ENCODE measurements at regions not wholly inside any gene's neighbourhood (a gene's known extent, or its start where the extent isn't known, plus 50 kb on each side); places are given as distances from the start of the nearest gene placed in this dataset.

DNA sequence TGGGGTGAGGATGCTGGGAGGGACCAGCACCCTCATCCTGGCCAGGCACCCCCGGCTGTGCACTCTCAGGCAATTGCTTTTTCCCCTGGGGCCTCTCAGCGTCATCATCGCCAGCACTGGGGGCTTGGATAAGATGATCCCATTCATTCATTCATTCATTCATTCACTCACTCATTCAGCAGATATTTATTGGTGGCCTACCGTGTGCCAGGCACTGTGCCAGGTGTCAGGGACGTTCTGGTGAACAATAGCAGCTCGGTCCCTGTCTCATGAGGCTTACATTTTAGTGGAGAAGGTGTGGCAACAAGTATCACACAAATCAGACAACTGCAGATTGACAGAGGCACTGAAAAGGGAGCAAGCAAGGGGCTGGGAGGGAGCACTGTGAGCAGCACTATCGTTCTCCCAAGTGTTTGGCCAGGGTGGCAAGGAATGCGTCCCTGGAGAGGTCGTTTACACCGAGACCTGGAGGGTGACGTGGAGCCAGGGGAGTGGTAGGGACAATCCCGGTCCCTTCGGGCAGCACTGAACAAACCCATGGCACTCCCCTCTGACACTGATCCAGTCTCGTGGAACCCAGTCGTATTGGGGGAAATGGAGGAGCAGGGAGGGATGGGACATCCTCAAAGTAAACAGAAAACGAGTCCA, 124.1 kb downstream of the PAPOLA start:
- no peaks in the 10 kb centered on the region for H3K4me1 Mint-ChIP-seq (ENCODE audit: low read depth)

DNA sequence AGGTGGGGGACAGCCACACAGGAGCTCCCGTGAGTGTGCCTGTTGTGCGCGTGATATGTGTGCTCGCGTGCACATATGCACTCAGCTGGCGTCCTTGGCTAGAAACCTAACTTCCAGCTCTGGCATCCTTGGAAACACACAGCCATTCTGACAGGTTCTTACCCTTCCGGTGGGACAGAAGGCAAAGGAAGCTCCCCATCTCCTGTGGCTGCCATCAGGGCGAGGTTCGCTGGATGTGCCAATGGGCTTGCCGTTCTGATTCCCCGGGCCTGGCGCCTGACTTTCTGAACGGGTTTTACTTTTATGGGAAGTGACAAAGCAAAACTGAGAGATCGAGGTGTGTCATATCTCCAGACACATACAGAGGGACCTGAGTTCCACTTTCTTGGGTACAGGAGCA, 124.7 kb downstream of the PAPOLA start:
- no peaks in the 10 kb centered on the region for H3K4me1 Mint-ChIP-seq (ENCODE audit: low read depth)
- intact Hi-C loops (cut with micrococcal nuclease): no loop called here
- H3K9me3 Mint-ChIP-seq: no peaks in the 10 kb centered on the region
- ChIA-PET CTCF (no interaction called here), POLR2A (no interaction called here)
- DNase-seq (peak; percentile 8), ATAC-seq (peak; percentile 39)
- no peaks in the 10 kb centered on the region for H3K36me3 Mint-ChIP-seq (ENCODE audit: low read depth)
- TF ChIP-seq, protein P1, sequence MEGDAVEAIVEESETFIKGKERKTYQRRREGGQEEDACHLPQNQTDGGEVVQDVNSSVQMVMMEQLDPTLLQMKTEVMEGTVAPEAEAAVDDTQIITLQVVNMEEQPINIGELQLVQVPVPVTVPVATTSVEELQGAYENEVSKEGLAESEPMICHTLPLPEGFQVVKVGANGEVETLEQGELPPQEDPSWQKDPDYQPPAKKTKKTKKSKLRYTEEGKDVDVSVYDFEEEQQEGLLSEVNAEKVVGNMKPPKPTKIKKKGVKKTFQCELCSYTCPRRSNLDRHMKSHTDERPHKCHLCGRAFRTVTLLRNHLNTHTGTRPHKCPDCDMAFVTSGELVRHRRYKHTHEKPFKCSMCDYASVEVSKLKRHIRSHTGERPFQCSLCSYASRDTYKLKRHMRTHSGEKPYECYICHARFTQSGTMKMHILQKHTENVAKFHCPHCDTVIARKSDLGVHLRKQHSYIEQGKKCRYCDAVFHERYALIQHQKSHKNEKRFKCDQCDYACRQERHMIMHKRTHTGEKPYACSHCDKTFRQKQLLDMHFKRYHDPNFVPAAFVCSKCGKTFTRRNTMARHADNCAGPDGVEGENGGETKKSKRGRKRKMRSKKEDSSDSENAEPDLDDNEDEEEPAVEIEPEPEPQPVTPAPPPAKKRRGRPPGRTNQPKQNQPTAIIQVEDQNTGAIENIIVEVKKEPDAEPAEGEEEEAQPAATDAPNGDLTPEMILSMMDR (IDR thresholded peaks at IDR 0.05): no peak
- no peak overlapping the region for H3K4me3 Mint-ChIP-seq
- peaks cover 3% of the 10 kb centered on the region for H3K27me3 Mint-ChIP-seq
- H3K27ac Mint-ChIP-seq: no peak overlapping the region

More for the DNA sequence above, 124.1 kb downstream of the PAPOLA start:
- ChIA-PET POLR2A (interaction anchor here (0.6 kb wide), 1 partner anchor 115 kb away, joined by 3 read pairs; no protein-coding TSS in a partner anchor), CTCF (no interaction called here)
- TF ChIP-seq, protein P1 (IDR thresholded peaks at IDR 0.05): no peak
- DNase-seq (no peak), ATAC-seq (no peak)
- H3K27me3 Mint-ChIP-seq: peaks cover 3% of the 10 kb centered on the region
- intact Hi-C loops (cut with micrococcal nuclease): no loop called here
- H3K4me3 Mint-ChIP-seq: no peak overlapping the region
- H3K27ac Mint-ChIP-seq: no peak overlapping the region
- H3K9me3 Mint-ChIP-seq: no peaks in the 10 kb centered on the region
- H3K36me3 Mint-ChIP-seq (ENCODE audit: low read depth): no peaks in the 10 kb centered on the region

DNA sequence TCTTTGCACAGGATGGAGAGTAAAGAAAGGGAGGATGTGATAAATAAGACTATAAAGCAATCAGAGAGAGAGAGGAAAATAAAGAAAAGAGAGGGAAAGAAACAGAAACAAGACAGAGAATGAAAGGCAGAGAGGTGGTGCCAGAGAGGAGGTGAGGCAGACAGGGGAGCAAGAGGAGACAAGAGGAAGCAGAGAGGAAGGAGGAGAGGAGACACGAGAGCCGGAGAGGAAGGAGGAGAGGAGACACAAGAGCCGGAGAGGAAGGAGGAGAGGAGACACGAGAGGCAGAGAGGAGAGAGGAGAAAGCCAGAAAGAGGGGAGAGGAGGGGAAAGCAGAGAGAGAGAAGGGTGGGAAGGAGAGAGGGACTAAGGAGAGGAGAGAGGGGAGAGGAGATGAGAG, 125.2 kb downstream of the PAPOLA start:
- TF ChIP-seq, protein P1 (IDR thresholded peaks at IDR 0.05): no peak
- intact Hi-C loops (cut with micrococcal nuclease): no loop called here
- Mint-ChIP-seq H3K27ac (no peak overlapping the region), H3K27me3 (peaks cover 3% of the 10 kb centered on the region), H3K4me1 (ENCODE audit: low read depth) (no peaks in the 10 kb centered on the region), H3K4me3 (no peak overlapping the region), H3K9me3 (no peaks in the 10 kb centered on the region), H3K36me3 (ENCODE audit: low read depth) (no peaks in the 10 kb centered on the region)
- ATAC-seq (peak; percentile 30), DNase-seq (no peak)
- ChIA-PET POLR2A (no interaction called here), CTCF (no interaction called here)

DNA sequence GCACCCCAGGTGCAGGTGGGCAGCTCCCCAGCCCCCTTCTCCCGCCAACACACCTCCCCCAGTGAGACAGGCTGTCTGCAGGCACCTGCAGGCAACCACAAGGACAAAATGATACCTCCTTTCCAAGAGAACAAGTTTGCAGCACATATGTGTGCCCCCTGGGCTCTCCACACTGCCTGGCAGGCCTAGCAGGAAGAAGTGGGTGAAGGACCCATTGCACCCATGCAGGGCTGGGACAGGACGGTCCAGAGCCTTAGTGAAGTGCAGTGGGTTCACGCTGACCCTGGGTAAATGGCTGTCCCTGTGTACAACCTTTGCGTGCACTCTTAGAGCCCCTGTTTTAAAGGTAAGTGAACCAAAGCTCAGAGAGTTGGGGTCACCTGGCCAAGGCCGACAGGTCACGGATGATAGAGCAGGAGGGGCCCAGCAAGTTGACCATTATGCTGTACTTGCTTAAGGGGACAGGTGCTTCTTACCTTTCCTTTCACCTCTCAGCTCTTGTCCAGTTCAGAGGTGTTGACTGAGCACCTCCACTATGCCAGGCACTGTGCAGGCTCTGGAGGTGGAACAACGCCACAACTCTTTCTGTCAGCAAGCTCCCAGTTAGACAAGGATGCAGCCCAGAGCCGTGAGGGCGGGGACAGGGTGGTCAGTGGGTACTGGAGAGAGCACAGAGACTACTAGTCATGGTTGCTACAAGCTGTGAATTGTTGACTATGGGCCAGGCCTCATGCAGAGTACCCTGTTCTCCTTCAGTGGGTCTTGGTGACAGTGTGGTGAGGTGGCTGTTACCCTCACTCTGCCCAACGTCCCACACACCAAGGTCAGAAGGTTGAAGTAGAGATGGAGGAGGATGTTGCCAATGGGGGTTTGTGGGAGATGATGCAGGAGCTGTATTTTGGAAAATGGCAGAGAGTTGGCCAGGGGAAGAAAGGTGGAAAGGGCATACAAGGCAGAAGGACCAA, 125.9 kb downstream of the PAPOLA start:
- H3K27me3 Mint-ChIP-seq: peaks cover 3% of the 10 kb centered on the region
- no peak for ATAC-seq
- H3K4me3 Mint-ChIP-seq: no peak overlapping the region
- ChIA-PET CTCF (no interaction called here), POLR2A (no interaction called here)
- H3K9me3 Mint-ChIP-seq: no peaks in the 10 kb centered on the region
- DNase-seq: no peak
- intact Hi-C loops (cut with micrococcal nuclease): no loop called here
- no peaks in the 10 kb centered on the region for H3K4me1 Mint-ChIP-seq (ENCODE audit: low read depth)
- TF ChIP-seq, protein P1 (IDR thresholded peaks at IDR 0.05): no peak
- no peaks in the 10 kb centered on the region for H3K36me3 Mint-ChIP-seq (ENCODE audit: low read depth)
- no peak overlapping the region for H3K27ac Mint-ChIP-seq

DNA sequence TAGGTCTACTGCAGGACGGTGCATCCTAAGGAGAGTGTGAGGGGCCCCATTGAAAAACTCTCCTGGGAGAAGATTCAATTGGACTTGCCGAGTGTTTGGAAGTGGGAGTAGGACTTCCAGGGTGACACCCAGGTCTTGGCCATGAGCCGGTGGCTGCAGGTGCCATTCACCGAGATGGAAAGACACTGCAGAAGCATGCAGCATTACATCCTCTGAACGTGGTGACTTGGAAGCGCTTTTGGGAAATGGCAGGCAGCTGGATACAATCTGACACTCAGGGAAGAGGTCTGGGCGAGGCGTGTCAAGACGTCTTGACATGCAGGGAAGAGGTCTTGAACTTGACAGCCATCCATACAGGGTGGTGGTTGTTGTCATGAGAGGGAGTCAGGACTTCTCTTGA, 126.9 kb downstream of the PAPOLA start:
- H3K36me3 Mint-ChIP-seq (ENCODE audit: low read depth): no peaks in the 10 kb centered on the region
- no peak overlapping the region for H3K4me3 Mint-ChIP-seq
- no peaks in the 10 kb centered on the region for H3K4me1 Mint-ChIP-seq (ENCODE audit: low read depth)
- DNase-seq (no peak), ATAC-seq (no peak)
- TF ChIP-seq, protein P1 (IDR thresholded peaks at IDR 0.05): no peak
- ChIA-PET POLR2A (no interaction called here), CTCF (interaction anchor here (1.1 kb wide), 1 partner anchor 71 kb away, joined by 3 read pairs; no protein-coding TSS in a partner anchor)
- intact Hi-C loops (cut with micrococcal nuclease): no loop called here
- H3K27me3 Mint-ChIP-seq: peaks cover 3% of the 10 kb centered on the region
- no peaks in the 10 kb centered on the region for H3K9me3 Mint-ChIP-seq
- no peak overlapping the region for H3K27ac Mint-ChIP-seq

Measured in activated CD8-positive, alpha-beta T cell treated with anti-CD3 and anti-CD28 coated beads for 36 hours (primary cell).